Mesenchymal stem cell (in vitro differentiated cells and primary cell): ENCODE measurements at regions not wholly inside any gene's neighbourhood (a gene's known extent, or its start where the extent isn't known, plus 50 kb on each side); places are given as distances from the start of the nearest gene placed in this dataset.

ENCODE experiments used
- DNase-seq: peaks from one replicate; pipeline ENCODE4 v3.0.0-alpha.2; 2013
- H2AFZ ChIP-seq: one replicate; pipeline ENCODE4 v1.6.1; 2013; ENCODE audit warnings: low read depth, mild to moderate bottlenecking, control low read depth, inconsistent platforms, low read length, moderate library complexity
- H2AK5ac ChIP-seq: 2 replicates; pipeline ENCODE4 v1.6.1; 2013; ENCODE audit warnings: low read length, moderate library complexity, mild to moderate bottlenecking, inconsistent platforms; ENCODE audit not compliant: severe bottlenecking
- H2BK120ac ChIP-seq: one replicate; pipeline ENCODE4 v1.6.1; 2013; ENCODE audit warnings: low read depth, mild to moderate bottlenecking, inconsistent platforms, low read length, moderate library complexity
- H2BK12ac ChIP-seq, 2 experiments: one replicate each; pipeline ENCODE4 v1.6.1; 2013; ENCODE audit warnings: inconsistent platforms in 2 of 2, low read length in 2 of 2, mild to moderate bottlenecking in 2 of 2, moderate library complexity in 2 of 2, control low read depth in 1 of 2
- H2BK15ac ChIP-seq: one replicate; pipeline ENCODE4 v1.6.1; 2013; ENCODE audit warnings: mild to moderate bottlenecking, low read depth, inconsistent platforms; ENCODE audit not compliant: poor library complexity, severe bottlenecking
- H2BK5ac ChIP-seq: 2 replicates; pipeline ENCODE4 v1.6.1; 2013; ENCODE audit warnings: low read depth, mild to moderate bottlenecking, low read length, control low read depth, inconsistent platforms; ENCODE audit not compliant: poor library complexity, severe bottlenecking
- H3K14ac ChIP-seq, 2 experiments: one replicate each; pipeline ENCODE4 v1.6.1; 2013; ENCODE audit warnings: inconsistent platforms in 2 of 2, low read length in 2 of 2, control low read depth in 1 of 2, mild to moderate bottlenecking in 1 of 2, moderate library complexity in 1 of 2
- H3K18ac ChIP-seq, 2 experiments: one replicate each; pipeline ENCODE4 v1.6.1; 2013; ENCODE audit warnings: inconsistent platforms in 2 of 2, low read length in 2 of 2, control low read depth in 1 of 2, low read depth in 1 of 2, mild to moderate bottlenecking in 1 of 2
- H3K23ac ChIP-seq, 2 experiments: one replicate each; pipeline ENCODE4 v1.6.1; 2013; ENCODE audit warnings: inconsistent platforms in 2 of 2, low read length in 2 of 2, mild to moderate bottlenecking in 2 of 2, moderate library complexity in 2 of 2, control low read depth in 1 of 2
- H3K27ac ChIP-seq: 2 replicates; pipeline ENCODE4 v1.5.1; 2013; ENCODE audit warnings: mild to moderate bottlenecking, moderate library complexity, low read length, control low read depth, inconsistent platforms; ENCODE audit not compliant: poor library complexity, severe bottlenecking
- H3K27me3 ChIP-seq, 2 experiments: 2 replicates each; pipeline versions ENCODE4 v1.6.1 to v1.7.0; 2013; ENCODE audit warnings: low read length in 2 of 2, mild to moderate bottlenecking in 2 of 2, moderate library complexity in 2 of 2, control low read depth in 1 of 2, inconsistent platforms in 1 of 2; ENCODE audit not compliant: control insufficient read depth in 1 of 2, insufficient read depth in 1 of 2
- H3K36me3 ChIP-seq, 2 experiments: 2 replicates each; pipeline versions ENCODE4 v1.6.1 to v1.7.0; 2013; ENCODE audit warnings: low read length in 2 of 2, control low read depth in 1 of 2, inconsistent platforms in 1 of 2, low read depth in 1 of 2, mild to moderate bottlenecking in 1 of 2; ENCODE audit not compliant: insufficient read depth in 2 of 2, control insufficient read depth in 1 of 2
- H3K4ac ChIP-seq, 2 experiments: one replicate each; pipeline ENCODE4 v1.6.1; 2013; ENCODE audit warnings: inconsistent platforms in 2 of 2, low read length in 2 of 2, mild to moderate bottlenecking in 2 of 2, moderate library complexity in 2 of 2, control low read depth in 1 of 2, low read depth in 1 of 2
- H3K4me1 ChIP-seq: 2 replicates; pipeline ENCODE4 v1.6.1; 2013; ENCODE audit warnings: low read depth, low read length, control low read depth; ENCODE audit not compliant: control insufficient read depth, insufficient read depth
- H3K4me2 ChIP-seq: 2 replicates; pipeline ENCODE4 v1.6.1; 2013; ENCODE audit warnings: low read length, mild to moderate bottlenecking, inconsistent platforms; ENCODE audit not compliant: poor library complexity, severe bottlenecking
- H3K4me3 ChIP-seq, 2 experiments: 2 replicates each; pipeline versions ENCODE4 v1.5.1 to v1.7.0; 2013; ENCODE audit warnings: low read length in 2 of 2, mild to moderate bottlenecking in 2 of 2, control low read depth in 1 of 2, low read depth in 1 of 2; ENCODE audit not compliant: insufficient read depth in 1 of 2
- H3K79me1 ChIP-seq: replicated peaks from 2 replicates; pipeline ENCODE4 v1.6.1; 2013; ENCODE audit warnings: mild to moderate bottlenecking, control low read depth, low read length, inconsistent platforms; ENCODE audit not compliant: poor library complexity, severe bottlenecking
- H3K9ac ChIP-seq: 2 replicates; pipeline ENCODE4 v1.7.0; 2013; ENCODE audit warnings: mild to moderate bottlenecking, low read length, moderate library complexity
- H3K9me3 ChIP-seq: 2 replicates; pipeline ENCODE4 v1.7.0; 2013; ENCODE audit warnings: mild to moderate bottlenecking, low read length; ENCODE audit not compliant: control insufficient read depth
- H4K8ac ChIP-seq: one replicate; pipeline ENCODE4 v1.6.1; 2013; ENCODE audit warnings: inconsistent platforms, mild to moderate bottlenecking, low read length, moderate library complexity
- H4K91ac ChIP-seq: one replicate; pipeline ENCODE4 v1.6.1; 2013; ENCODE audit warnings: mild to moderate bottlenecking, low read length, inconsistent platforms
- WGBS: methylation state at CpG from one replicate; pipeline ENCODE4 v1.1.7; 2013; ENCODE audit warnings: mixed read lengths; 5-methylcytosine and 5-hydroxymethylcytosine counted together

GRCh38 chr10:29144126-29144525, 144.7 kb upstream of the LYZL1 start:
- H2BK5ac ChIP-seq: no peak overlapping the region
- no peaks in the 10 kb centered on the region for H3K9me3 ChIP-seq
- H3K23ac ChIP-seq: no peak overlapping the region
- H3K36me3 ChIP-seq: no peaks in the 10 kb centered on the region
- no peak overlapping the region for H3K9ac ChIP-seq
- no peak overlapping the region for H3K4me3 ChIP-seq
- no peak overlapping the region for H2BK15ac ChIP-seq
- WGBS: 82% methylated on average over 2 of the region's 2 CpGs
- H3K27ac ChIP-seq: no peak overlapping the region
- H3K4ac ChIP-seq: no peak overlapping the region
- H3K4me1 ChIP-seq: peaks cover 6% of the 10 kb centered on the region
- DNase-seq: no peak
- H3K27me3 ChIP-seq: no peaks in the 10 kb centered on the region
- H3K4me2 ChIP-seq: no peak overlapping the region
- no peaks in the 10 kb centered on the region for H3K79me1 ChIP-seq
- H4K8ac ChIP-seq: no peak overlapping the region
- no peak overlapping the region for H4K91ac ChIP-seq
- H2AK5ac ChIP-seq: no peak overlapping the region
- H3K18ac ChIP-seq: no peak overlapping the region
- H2BK12ac ChIP-seq: no peak overlapping the region
- no peak overlapping the region for H2BK120ac ChIP-seq
- no peak overlapping the region for H3K14ac ChIP-seq
- H2AFZ ChIP-seq: no peak overlapping the region

GRCh38 chr10:29146311-29147100, 142.4 kb upstream of the LYZL1 start:
- peaks cover 0 to 8% of the 10 kb centered on the region in 2 experiments for H3K27me3 ChIP-seq
- H2BK15ac ChIP-seq: no peak overlapping the region
- H3K4me2 ChIP-seq: no peak overlapping the region
- no peaks in the 10 kb centered on the region for H3K79me1 ChIP-seq
- no peak overlapping the region for H2BK120ac ChIP-seq
- H3K9me3 ChIP-seq: no peaks in the 10 kb centered on the region
- H3K4me1 ChIP-seq: peaks cover 6% of the 10 kb centered on the region
- no peak overlapping the region for H2BK12ac ChIP-seq
- H2BK5ac ChIP-seq: no peak overlapping the region
- H3K4ac ChIP-seq: no peak overlapping the region
- H4K8ac ChIP-seq: no peak overlapping the region
- no peak overlapping the region for H3K4me3 ChIP-seq
- WGBS: 82% methylated on average over 1 of the region's 3 CpGs
- H3K18ac ChIP-seq: no peak overlapping the region
- no peak for DNase-seq
- no peak overlapping the region for H3K27ac ChIP-seq
- H2AK5ac ChIP-seq: no peak overlapping the region
- no peaks in the 10 kb centered on the region for H3K36me3 ChIP-seq
- H3K14ac ChIP-seq: no peak overlapping the region
- no peak overlapping the region for H3K23ac ChIP-seq
- H2AFZ ChIP-seq: no peak overlapping the region
- no peak overlapping the region for H4K91ac ChIP-seq
- no peak overlapping the region for H3K9ac ChIP-seq

DNA sequence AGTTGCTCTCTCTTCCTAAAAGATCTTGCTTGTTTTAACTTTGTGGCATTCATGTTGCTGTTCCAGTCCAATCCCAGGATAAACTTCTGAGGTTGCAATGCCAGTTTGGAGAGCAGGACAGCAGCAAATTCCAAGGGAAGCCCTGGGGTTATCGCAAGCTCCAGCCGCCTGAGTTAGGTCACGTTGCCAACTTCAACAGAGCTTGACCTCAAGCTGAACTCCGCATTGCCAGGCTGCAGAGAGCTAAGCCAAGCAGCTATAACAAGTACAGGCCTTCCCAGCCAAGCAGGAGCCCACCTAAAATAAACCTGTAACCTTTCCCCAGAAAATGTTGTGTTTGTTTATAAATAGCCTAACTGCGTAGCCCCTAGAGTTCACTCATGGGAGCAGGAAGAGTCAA, 138.9 kb upstream of the LYZL1 start:
- H2BK15ac ChIP-seq: no peak overlapping the region
- no peak overlapping the region for H2BK120ac ChIP-seq
- H4K8ac ChIP-seq: peak overlapping the region; percentile 12
- H2AFZ ChIP-seq: no peak overlapping the region
- no peak overlapping the region for H3K4me3 ChIP-seq
- DNase-seq: no peak
- peaks cover 0 to 16% of the 10 kb centered on the region in 2 experiments for H3K27me3 ChIP-seq
- no peak overlapping the region for H3K4me2 ChIP-seq
- WGBS: 73% methylated on average over 5 of the region's 5 CpGs
- no peak overlapping the region for H3K27ac ChIP-seq
- H3K36me3 ChIP-seq: no peaks in the 10 kb centered on the region
- no peak overlapping the region for H4K91ac ChIP-seq
- no peak overlapping the region for H3K4ac ChIP-seq
- no peak overlapping the region for H2AK5ac ChIP-seq
- no peak overlapping the region for H2BK5ac ChIP-seq
- no peak overlapping the region for H3K23ac ChIP-seq
- H3K9me3 ChIP-seq: no peaks in the 10 kb centered on the region
- H3K18ac ChIP-seq: no peak overlapping the region
- no peak overlapping the region for H3K9ac ChIP-seq
- peaks cover 2% of the 10 kb centered on the region for H3K4me1 ChIP-seq
- no peak overlapping the region for H2BK12ac ChIP-seq
- H3K14ac ChIP-seq: no peak overlapping the region
- no peaks in the 10 kb centered on the region for H3K79me1 ChIP-seq

DNA sequence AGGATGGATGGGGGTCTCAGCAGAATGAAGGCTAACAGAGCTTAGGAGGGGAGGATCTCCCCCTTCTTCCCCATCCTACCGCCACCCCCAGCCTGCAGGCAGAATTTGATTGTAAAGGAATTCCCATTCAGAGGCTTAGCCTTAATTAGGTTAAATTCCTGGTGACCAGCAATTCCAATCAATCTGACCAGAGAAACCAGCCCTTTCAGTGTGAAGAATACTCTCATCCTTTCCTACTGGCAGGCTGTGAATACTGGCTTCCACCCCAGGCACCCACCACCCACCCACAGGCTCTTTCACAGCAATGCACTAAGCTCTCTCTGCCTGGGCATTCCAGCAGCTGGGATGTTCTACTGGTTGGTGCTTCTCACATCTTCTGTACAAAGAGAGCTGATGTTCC, 137.9 kb upstream of the LYZL1 start:
- no peak overlapping the region for H2BK12ac ChIP-seq

More for the DNA sequence above, 137.9 kb upstream of the LYZL1 start:
- Histone ChIP-seq H3K23ac (no peak overlapping the region), H2BK5ac (no peak overlapping the region), H3K27ac (no peak overlapping the region), H4K8ac (no peak overlapping the region), H4K91ac (no peak overlapping the region), H2BK15ac (no peak overlapping the region), H3K36me3 (no peaks in the 10 kb centered on the region), H3K9ac (no peak overlapping the region), H3K27me3 (peaks cover 0 to 16% of the 10 kb centered on the region in 2 experiments), H2AK5ac (no peak overlapping the region), H3K18ac (no peak overlapping the region), H2BK120ac (no peak overlapping the region), H3K4me3 (no peak overlapping the region), H3K9me3 (no peaks in the 10 kb centered on the region), H2AFZ (no peak overlapping the region), H3K4me1 (peaks cover 2% of the 10 kb centered on the region), H3K4me2 (no peak overlapping the region), H3K79me1 (no peaks in the 10 kb centered on the region), H3K14ac (no peak overlapping the region), H3K4ac (no peak overlapping the region)
- WGBS: 90% methylated on average over 1 of the region's 1 CpG
- no peak for DNase-seq
